Activated T-cell treated with anti-CD3 and anti-CD28 coated beads, Interleukin-2, amount 50 U/mL, for 24 hours (primary cell): ENCODE measurements at regions not wholly inside any gene's neighbourhood (a gene's known extent, or its start where the extent isn't known, plus 50 kb on each side); places are given as distances from the start of the nearest gene placed in this dataset.

Source experiments
- DNase-seq: peaks from one replicate; pipeline ENCODE4 v3.0.0-alpha.2; 2020
- H3K27ac Mint-ChIP-seq: 2 replicates; pipeline ENCODE4 v1.8.0; 2020; ENCODE audit warnings: mild to moderate bottlenecking, mixed read lengths
- H3K27me3 Mint-ChIP-seq: 2 replicates; pipeline ENCODE4 v1.8.0; 2020; ENCODE audit warnings: mixed read lengths
- H3K36me3 Mint-ChIP-seq: 2 replicates; pipeline ENCODE4 v1.8.0; 2020; ENCODE audit warnings: low read depth, mixed read lengths
- H3K4me1 Mint-ChIP-seq: 2 replicates; pipeline ENCODE4 v1.8.0; 2020; ENCODE audit warnings: low read depth, mixed read lengths
- H3K4me3 Mint-ChIP-seq: 2 replicates; pipeline ENCODE4 v1.8.0; 2020; ENCODE audit warnings: mild to moderate bottlenecking, moderate library complexity, mixed read lengths
- H3K9me3 Mint-ChIP-seq: 2 replicates; pipeline ENCODE4 v1.8.0; 2020; ENCODE audit warnings: mixed read lengths

DNA sequence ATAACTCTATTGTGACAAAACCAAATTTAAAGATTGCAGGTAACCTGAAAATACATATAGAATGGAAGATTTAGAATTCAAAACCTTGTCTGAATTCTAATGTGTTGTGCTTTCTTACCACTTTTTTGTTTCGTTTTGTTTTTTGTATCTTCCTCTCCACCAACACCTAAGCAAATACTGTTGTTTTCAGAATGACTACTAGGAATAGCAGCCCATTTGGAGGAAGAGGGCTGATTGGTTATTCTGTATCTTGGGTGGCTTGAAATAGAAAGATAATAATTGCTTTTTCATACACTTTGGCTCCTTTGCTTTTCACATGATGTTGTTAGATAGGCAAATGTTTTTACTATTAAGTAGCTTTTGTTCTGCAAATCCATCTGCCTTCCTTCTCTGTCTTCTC is 61.0 kb upstream of the LRRC7 start:
- Mint-ChIP-seq H3K36me3 (no peaks in the 10 kb centered on the region), H3K27ac (no peak overlapping the region), H3K9me3 (peaks cover 4% of the 10 kb centered on the region), H3K27me3 (no peaks in the 10 kb centered on the region), H3K4me3 (no peak overlapping the region), H3K4me1 (no peaks in the 10 kb centered on the region)
- DNase-seq: no peak

DNA sequence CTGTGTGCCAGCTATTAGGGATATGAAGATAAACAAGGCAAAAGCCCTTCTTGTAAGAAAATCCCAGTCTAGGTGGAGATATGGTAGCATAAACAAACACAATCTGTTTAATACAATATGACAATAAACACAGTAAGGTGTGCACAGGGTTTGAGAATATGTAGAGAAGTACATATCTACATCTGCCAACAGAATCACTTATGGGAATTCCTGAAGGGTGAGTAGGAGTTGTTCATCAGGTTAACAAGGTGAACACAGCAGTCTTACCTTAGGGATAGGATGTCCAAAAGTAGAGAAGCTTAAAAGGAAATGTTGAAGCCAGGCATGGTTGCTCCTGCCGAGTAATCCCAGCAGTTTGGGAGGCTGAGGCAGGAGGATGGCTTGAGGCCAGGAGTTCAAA is 57.7 kb upstream of the LRRC7 start:
- no peak for DNase-seq
- Mint-ChIP-seq H3K9me3 (peaks cover 4% of the 10 kb centered on the region), H3K27ac (no peak overlapping the region), H3K27me3 (no peaks in the 10 kb centered on the region), H3K4me1 (no peaks in the 10 kb centered on the region), H3K36me3 (no peaks in the 10 kb centered on the region), H3K4me3 (no peak overlapping the region)

DNA sequence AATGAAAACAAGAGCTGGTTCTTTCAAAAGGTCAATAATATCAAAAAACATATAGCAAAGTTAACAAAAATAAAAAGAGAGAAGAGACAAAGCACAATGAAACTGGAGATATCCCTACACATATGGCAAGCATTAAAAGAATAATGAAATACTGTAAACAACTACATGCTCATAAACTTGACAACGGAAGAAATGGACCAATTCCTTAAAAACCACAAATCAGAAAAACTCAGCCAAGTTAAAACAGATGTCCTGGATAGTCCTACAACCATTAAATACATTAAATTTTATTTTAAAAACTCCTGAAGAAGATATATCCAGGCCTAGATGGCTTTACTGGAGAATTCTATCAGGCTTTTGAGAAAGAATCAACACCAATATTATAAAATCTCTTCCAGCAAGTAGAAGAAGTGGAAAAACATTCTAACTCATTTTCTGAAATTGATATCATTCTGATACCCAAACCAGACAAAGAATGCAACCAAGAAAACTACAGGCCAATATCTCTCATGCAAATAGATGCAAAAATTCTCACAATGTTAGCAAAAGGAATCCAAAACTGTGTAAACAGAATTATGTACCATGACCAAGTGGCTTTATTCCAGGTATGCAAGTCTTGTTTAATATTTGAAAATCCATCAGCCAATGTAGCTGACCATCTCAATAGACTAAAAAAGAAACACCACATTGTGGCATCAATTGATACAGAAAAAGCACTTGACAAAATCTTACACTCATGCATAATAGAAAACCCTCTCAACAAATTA is 56.1 kb upstream of the LRRC7 start:
- no peak overlapping the region for H3K27ac Mint-ChIP-seq
- no peaks in the 10 kb centered on the region for H3K4me1 Mint-ChIP-seq
- H3K9me3 Mint-ChIP-seq: peaks cover 4% of the 10 kb centered on the region

DNA sequence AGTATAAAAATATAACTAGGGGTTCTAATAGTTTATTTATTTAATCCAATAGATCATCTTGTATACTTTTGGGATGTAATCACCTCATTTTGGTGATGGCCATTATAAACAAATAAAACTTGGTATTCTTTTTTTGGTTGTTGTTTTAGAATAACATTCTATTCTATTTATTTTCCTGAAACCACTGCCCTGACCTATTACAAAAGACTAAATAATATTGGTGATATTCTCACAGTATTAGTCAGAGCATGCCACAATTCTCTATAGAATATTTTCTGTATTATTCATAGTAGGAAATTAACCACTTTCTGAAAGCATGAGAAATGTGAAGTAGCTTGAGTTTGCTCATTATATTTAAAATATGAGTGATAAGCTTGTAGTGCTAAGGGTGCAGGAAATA is 54.1 kb upstream of the LRRC7 start:
- no peak overlapping the region for H3K4me3 Mint-ChIP-seq
- H3K27ac Mint-ChIP-seq: no peak overlapping the region
- H3K36me3 Mint-ChIP-seq: no peaks in the 10 kb centered on the region
- H3K4me1 Mint-ChIP-seq: no peaks in the 10 kb centered on the region
- DNase-seq: no peak
- no peaks in the 10 kb centered on the region for H3K27me3 Mint-ChIP-seq
- no peaks in the 10 kb centered on the region for H3K9me3 Mint-ChIP-seq

More for the DNA sequence above, 56.1 kb upstream of the LRRC7 start:
- no peak overlapping the region for H3K4me3 Mint-ChIP-seq
- no peaks in the 10 kb centered on the region for H3K36me3 Mint-ChIP-seq
- no peak for DNase-seq
- no peaks in the 10 kb centered on the region for H3K27me3 Mint-ChIP-seq
